CD4-positive, alpha-beta T cell treated with Interleukin-17A for 1 hour (primary cell): ENCODE measurements at regions not wholly inside any gene's neighbourhood (a gene's known extent, or its start where the extent isn't known, plus 50 kb on each side); places are given as distances from the start of the nearest gene placed in this dataset.

ENCODE experiments used
- DNase-seq: peaks from one replicate; pipeline ENCODE4 v3.0.0-alpha.2; 2020

DNA sequence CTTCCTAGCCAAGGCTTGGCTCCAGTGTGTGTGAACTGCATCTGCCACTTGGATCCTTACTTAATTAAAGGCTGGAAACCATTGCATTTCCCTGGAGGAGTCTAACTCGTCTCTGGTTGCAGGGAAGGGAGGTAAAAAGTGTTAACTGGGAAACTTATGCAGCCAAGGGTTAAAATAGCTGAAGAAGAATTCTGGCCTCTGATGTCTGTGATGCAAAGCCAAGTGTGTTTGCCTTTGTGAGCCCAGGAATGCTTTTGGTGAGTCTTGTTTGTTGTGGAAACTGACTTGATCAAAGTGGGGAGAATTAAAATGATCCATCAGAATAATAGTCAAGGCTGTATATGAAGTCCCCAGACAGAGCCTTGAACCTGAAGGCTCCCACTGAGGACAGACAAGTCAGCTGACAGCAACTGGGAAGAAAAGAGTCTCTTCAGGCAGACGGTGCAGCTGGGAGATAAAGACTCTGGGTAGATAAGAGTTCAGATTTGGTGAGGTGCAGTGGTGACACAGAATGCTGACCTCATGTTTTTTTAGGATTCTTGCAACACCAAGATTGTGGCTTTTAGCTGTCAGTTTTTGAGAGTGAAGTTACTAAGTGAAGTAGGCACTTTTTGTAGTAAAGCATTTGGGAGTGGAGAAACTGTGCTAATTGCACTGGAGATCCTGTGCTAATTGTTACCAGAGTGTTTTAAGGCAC, 59.5 kb upstream of the WLS start:
- DNase-seq: no peak

DNA sequence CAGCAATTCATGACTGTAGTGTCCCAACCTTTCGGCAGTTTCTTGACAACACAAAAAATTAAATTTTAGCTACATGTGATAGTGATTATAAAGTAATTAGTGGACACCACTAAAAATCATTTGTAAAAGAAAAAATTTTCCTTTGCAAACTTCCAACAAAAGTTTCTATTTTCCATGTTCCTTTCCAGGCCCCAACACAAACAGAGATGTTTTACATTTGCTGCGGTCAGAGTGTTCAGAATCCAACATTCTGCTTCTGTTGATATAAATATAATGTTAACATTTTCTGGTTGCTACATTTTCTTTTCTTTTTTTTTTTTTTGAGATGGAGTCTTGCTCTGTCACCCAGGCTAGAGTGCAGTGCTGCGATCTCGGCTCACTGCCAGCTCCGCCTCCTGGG, 54.9 kb upstream of the WLS start:
- DNase-seq: no peak

DNA sequence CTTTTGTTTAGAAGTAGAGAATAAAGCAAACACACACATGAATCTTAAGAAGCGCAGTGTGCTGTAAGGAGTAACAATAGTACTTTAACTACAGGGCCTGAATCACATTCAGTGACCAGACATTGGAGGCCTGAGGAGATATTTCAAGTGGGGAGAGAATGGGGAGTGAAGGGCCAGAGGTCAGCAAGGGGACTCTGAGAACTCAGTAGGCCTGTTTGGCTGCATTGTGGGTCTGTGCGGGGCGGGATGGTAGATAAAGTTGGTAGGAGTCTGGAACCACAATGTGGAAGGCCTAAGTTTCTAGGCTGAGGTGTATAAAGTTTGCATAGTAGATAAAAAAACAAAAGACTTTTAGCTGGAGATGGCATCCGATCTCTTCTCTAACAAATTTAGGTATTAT, 52.7 kb upstream of the WLS start:
- no peak for DNase-seq

DNA sequence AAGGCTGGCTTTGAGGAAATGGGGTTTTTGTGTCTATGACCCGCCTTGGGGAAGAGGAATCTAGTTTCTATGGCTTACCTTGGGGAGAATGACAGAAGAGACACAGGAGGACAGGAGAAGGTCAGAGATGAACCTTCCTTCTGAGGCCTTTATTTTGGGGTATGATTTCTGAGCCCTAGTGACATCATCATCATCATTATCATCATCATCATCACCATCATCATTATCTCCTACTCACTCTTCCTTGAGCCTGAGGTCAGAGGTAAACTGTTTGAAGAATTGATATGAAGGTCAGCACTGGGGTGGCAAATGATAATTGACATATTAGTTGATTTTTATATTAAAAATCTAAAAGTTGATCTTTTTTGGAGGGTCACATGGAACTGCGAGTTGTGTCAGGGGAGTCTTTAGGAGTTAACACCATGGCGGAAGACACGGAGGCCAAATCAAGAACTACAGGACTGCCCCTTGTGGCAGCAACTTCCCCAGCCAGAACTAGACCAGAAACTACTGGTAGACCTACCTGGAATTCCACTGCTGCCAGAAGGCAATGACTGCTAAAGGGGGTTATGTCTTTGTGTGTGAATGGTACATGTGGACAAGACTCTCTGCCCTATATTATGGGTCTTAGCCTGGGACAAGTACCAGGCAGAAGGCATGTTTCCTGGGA, 49.8 kb upstream of the WLS start:
- DNase-seq: no peak
